Small intestine (tissue), 7 donors: ENCODE measurements at regions not wholly inside any gene's neighbourhood (a gene's known extent, or its start where the extent isn't known, plus 50 kb on each side); places are given as distances from the start of the nearest gene placed in this dataset.

ENCODE experiments used
- DNase-seq, 2 donors: peaks; one replicate each; pipeline versions ENCODE4 v3.0.0 to v3.0.0-alpha.2; 2013
- FAIRE-seq: peaks from 2 replicates; lab custom pipeline; 2012; peaks lifted over from hg19 to GRCh38; lab: Jason Lieb, UNC
- H3K27ac ChIP-seq, 3 donors: one replicate each; pipeline ENCODE4 v1.5.1; 2013; ENCODE audit warnings: low read length in 2 of 3, mild to moderate bottlenecking in 2 of 3, control low read depth in 1 of 3, inconsistent platforms in 1 of 3, low read depth in 1 of 3, moderate library complexity in 1 of 3
- H3K27me3 ChIP-seq, 3 donors: one replicate each; pipeline ENCODE4 v1.6.1; 2013; ENCODE audit warnings: low read length in 3 of 3, inconsistent platforms in 1 of 3; ENCODE audit not compliant: control insufficient read depth in 3 of 3, insufficient read depth in 3 of 3
- H3K36me3 ChIP-seq, 3 donors: one replicate each; pipeline ENCODE4 v1.6.1; 2013; ENCODE audit warnings: low read length in 3 of 3, inconsistent platforms in 1 of 3, low read depth in 1 of 3, mild to moderate bottlenecking in 1 of 3, moderate library complexity in 1 of 3; ENCODE audit not compliant: control insufficient read depth in 3 of 3, insufficient read depth in 2 of 3
- H3K4me1 ChIP-seq, 3 donors: one replicate each; pipeline ENCODE4 v1.6.1; 2013; ENCODE audit warnings: low read length in 2 of 3, inconsistent platforms in 1 of 3, low read depth in 1 of 3, mild to moderate bottlenecking in 1 of 3, moderate library complexity in 1 of 3; ENCODE audit not compliant: control insufficient read depth in 3 of 3, insufficient read depth in 2 of 3
- H3K4me3 ChIP-seq, 3 donors: one replicate each; pipeline ENCODE4 v1.5.1; 2013; ENCODE audit warnings: low read length in 3 of 3, control low read depth in 1 of 3, inconsistent platforms in 1 of 3, low read depth in 1 of 3, mild to moderate bottlenecking in 1 of 3, moderate library complexity in 1 of 3
- H3K9me3 ChIP-seq, 2 donors: one replicate each; pipeline ENCODE4 v1.6.1; 2013; ENCODE audit warnings: low read depth in 1 of 2, low read length in 1 of 2; ENCODE audit not compliant: control insufficient read depth in 2 of 2, insufficient read depth in 1 of 2
- WGBS, 3 donors: extraction: QIAGEN DNeasy Blood & Tissue Kit; methylation state at CpG; one replicate each; pipeline ENCODE4 v1.1.7; 2013; 5-methylcytosine and 5-hydroxymethylcytosine counted together
- donor health status: healthy with polysubstance abuse.
- donor health status: control.
- donor health status: control.
- donor health status: Bipolar disorder and iron deficiency.
- donor health status: healthy.

DNA sequence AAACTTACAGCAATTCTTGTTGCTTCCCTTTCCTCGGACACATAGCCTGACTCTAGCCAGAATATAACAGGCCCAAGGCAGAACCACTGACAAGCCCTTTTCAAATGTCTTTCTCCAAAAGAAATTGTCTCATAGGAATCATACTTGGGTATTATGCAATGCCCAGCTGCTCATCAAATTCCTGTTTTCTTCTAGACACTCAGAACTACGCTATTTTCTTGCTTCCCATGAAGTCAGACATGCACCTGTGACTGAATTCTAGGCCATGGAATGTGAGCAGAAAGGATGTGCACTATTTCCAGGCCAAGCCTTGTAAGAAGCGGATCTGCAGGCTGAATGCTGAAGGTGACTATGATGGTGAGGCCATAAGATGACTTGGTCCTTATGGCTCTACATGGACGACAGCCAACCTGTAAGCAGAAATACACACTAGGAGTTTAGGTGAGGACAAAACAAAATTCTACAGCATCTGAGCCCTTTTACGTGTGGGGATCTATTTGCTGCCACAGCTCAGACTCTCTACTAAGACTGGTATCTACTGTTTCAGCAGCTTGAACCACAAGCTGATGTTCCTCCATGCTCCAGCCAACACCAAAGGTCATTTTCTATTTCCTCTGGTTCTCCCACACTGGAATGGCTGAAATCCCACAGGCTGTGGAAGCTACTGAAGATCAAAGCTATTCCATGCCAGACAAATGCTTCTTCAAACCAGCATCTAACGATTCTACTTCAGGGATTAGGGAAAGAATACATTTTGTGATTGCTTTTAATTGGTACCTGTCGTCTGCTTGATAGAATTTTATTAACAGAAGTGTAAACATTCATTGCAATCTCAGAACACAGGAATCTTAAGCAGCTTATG, 378.7 kb downstream of the RBM43 start:
- FAIRE-seq = no peak
- WGBS, 3 donors = 50 to 67% (median 51%) methylated on average over 7 of the region's 7 CpGs
- H3K27ac ChIP-seq = peak overlapping the region in 1 of 3 donors; percentile 42
- no peak overlapping the region for H3K4me3 ChIP-seq
- no peaks in the 10 kb centered on the region for H3K36me3 ChIP-seq
- peak in 1 of 2 donors; percentile 23 for DNase-seq
- no peaks in the 10 kb centered on the region for H3K27me3 ChIP-seq
- peaks cover 0 to 16% of the 10 kb centered on the region in 2 donors for H3K9me3 ChIP-seq
- H3K4me1 ChIP-seq = peaks cover 0 to 12% (median 0%) of the 10 kb centered on the region in 3 donors

DNA sequence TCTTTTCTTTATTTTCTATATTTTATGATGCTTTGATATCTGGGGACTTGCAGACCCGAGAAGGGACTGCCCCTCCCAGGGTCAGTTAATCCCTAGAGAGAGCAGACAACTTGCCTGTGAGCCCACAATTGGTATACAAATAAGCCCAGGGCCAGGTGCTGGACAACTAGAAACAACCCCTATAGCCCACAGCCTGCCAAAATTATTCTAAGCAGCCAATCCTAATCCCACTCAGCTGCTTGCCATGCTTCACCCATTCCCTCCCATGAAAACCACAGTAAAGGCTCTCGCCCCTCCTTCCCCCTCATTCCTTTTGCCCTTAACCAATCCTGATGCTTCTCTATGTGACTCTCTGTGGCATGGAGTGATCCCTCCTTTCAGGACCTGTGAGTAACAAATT, 380.7 kb downstream of the RBM43 start:
- no peaks in the 10 kb centered on the region for H3K27me3 ChIP-seq
- no peak for DNase-seq
- H3K27ac ChIP-seq = no peak overlapping the region
- no peak overlapping the region for H3K4me3 ChIP-seq
- H3K36me3 ChIP-seq = no peaks in the 10 kb centered on the region
- peaks cover 0 to 12% (median 0%) of the 10 kb centered on the region in 3 donors for H3K4me1 ChIP-seq
- no peak for FAIRE-seq
- 61 to 83% (median 65%) methylated on average over 2 of the region's 2 CpGs for WGBS, 3 donors
- H3K9me3 ChIP-seq = peaks cover 0 to 22% of the 10 kb centered on the region in 2 donors

DNA sequence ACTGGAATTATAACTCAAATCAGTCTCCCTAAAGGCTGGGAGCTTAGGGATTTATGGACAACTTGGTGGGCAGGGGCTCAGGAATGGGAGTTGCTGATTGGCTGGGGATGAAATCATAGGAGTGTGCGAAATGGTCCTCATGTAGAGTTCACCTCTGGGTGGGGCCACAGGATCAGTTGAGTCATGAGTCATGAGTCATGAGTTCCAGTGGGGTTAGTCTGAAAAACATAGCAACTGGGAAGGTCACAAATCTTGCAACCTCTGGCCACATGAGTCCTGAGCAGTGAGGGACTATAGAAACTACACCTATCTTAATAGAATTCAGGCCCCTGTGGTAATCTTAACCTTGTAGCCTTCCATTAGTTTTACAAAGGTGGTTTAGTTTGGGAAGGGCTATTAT, 383.3 kb downstream of the RBM43 start:
- H3K9me3 ChIP-seq = peaks cover 0 to 22% of the 10 kb centered on the region in 2 donors
- H3K27ac ChIP-seq = peak overlapping the region in 1 of 3 donors; percentile 29
- WGBS, 3 donors = 82 to 88% (median 88%) methylated on average over 1 of the region's 1 CpG
- FAIRE-seq (no peak), DNase-seq (peak in 1 of 2 donors; percentile 51)
- no peaks in the 10 kb centered on the region for H3K36me3 ChIP-seq
- no peak overlapping the region for H3K4me3 ChIP-seq
- peaks cover 0 to 5% (median 0%) of the 10 kb centered on the region in 3 donors for H3K4me1 ChIP-seq
- no peaks in the 10 kb centered on the region for H3K27me3 ChIP-seq

DNA sequence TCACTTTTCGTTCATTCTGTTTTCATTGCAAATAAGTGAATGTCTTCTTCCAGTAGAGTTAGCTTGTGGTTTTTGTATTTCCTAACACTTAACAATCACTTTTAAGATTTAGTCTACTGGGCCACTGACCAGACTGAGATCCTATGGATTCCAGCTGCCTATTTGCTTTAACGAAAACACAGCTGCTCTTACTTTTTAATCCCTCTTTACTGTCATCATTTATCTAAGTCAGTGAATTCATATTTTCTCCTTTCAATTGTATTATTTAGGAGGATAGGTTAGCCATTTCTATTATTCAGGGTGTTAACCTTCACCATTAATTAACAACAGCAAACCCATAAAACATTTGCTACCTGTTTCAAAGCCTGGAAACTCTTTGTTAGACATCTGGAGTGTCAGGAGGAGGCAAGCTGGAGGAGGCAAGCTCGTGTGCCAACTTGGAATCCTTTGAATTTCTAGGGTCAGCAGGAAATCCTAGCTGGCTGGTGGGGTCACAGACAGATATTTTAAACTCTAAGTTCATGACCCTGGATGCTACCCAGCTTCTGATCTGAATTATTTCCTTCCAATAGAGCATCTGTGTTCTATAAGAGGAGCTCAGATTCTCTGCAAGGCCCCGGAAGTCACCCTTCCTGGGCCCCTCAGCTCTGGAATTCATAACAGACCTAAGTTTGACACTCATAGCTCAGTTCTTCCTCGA, 385.3 kb downstream of the RBM43 start:
- H3K9me3 ChIP-seq = peaks cover 0 to 17% of the 10 kb centered on the region in 2 donors
- H3K36me3 ChIP-seq = no peaks in the 10 kb centered on the region
- no peaks in the 10 kb centered on the region for H3K27me3 ChIP-seq
- H3K27ac ChIP-seq = no peak overlapping the region
- FAIRE-seq (no peak), DNase-seq (no peak)
- H3K4me1 ChIP-seq = no peaks in the 10 kb centered on the region
- 50 to 65% (median 58%) methylated on average over 5 of the region's 5 CpGs for WGBS, 3 donors
- no peak overlapping the region for H3K4me3 ChIP-seq

DNA sequence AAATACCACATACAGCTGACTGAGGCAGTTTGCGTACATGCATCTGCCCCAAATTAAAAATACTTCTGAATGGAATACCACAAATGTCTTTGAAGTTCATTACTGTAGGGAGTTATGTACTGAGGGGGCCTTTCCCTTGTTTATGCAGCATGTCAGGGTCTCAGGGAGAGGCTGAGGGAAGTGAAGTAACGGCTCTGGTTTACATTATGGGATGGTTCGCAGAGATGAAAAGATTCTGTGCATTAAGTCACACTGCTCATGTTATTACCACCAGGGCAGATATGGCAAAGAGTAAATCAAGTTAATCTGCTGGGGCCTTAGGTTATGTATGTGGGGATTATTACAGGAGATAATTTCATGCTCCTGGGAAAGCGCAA, 385.9 kb upstream of the RND3 start:
- H3K4me3 ChIP-seq = no peak overlapping the region
- no peak for DNase-seq
- 71 to 85% (median 76%) methylated on average over 4 of the region's 4 CpGs for WGBS, 3 donors
- no peaks in the 10 kb centered on the region for H3K4me1 ChIP-seq
- FAIRE-seq = no peak
- no peaks in the 10 kb centered on the region for H3K27me3 ChIP-seq
- no peaks in the 10 kb centered on the region for H3K36me3 ChIP-seq
- H3K9me3 ChIP-seq = peaks cover 0 to 10% of the 10 kb centered on the region in 2 donors
- H3K27ac ChIP-seq = no peak overlapping the region

DNA sequence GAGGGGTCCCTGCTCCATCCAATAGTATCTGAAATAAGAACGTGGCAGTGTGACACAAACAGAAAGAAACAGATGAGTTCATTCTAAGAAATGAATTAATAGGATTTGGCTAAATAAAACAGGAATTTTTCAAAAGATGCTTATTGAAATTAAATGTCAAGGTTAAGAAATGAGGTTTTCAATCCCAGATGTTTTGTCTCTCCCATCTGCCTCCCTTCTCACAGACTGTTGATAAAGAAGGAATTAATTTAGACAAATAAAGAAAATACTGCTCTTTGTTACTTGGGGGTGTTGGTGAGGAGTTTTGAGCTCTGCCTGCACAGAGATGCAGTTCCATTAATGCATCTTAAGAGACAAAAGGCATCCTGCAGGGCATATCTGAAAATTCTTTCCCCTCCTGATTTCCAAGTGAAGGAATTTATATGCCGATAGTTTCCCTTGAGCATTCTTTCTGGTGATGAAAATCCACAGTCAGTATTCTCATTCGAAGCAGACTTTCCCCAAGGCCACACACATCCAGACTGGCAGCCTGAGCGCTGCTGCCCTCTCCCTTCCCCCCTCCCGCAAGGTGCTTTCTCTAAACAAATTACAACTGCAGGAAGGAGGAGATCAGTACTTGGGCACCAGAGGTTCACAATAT, 385.4 kb upstream of the RND3 start:
- H3K9me3 ChIP-seq = peaks cover 0 to 5% of the 10 kb centered on the region in 2 donors
- H3K27ac ChIP-seq = no peak overlapping the region
- H3K4me3 ChIP-seq = no peak overlapping the region
- no peak for FAIRE-seq
- no peaks in the 10 kb centered on the region for H3K4me1 ChIP-seq
- H3K36me3 ChIP-seq = no peaks in the 10 kb centered on the region
- H3K27me3 ChIP-seq = no peaks in the 10 kb centered on the region
- DNase-seq = no peak
- 40 to 52% (median 41%) methylated on average over 5 of the region's 5 CpGs for WGBS, 3 donors

DNA sequence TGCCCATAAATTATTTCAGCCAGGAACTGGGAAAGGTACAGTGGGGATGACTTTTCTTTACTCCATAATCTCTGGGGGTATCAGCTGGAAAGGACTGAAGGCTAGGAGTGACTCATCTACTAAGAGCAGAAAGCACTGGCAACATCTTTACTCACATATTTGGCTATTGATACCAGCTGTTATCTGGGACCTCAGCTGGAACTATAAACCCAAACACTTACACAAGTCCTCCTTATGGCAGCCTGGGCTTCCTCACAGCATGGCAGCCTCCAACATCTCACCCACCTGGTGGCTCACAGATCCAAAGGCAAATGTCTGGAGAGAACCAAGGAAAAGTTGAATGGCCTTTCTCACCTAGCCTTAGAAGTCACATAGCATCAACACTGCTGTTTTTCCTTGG, 379.0 kb upstream of the RND3 start:
- no peaks in the 10 kb centered on the region for H3K36me3 ChIP-seq
- no peaks in the 10 kb centered on the region for H3K27me3 ChIP-seq
- H3K27ac ChIP-seq = no peak overlapping the region
- FAIRE-seq (no peak), DNase-seq (no peak)
- peaks cover 0 to 11% of the 10 kb centered on the region in 2 donors for H3K9me3 ChIP-seq
- no peak overlapping the region for H3K4me3 ChIP-seq
- no peaks in the 10 kb centered on the region for H3K4me1 ChIP-seq

DNA sequence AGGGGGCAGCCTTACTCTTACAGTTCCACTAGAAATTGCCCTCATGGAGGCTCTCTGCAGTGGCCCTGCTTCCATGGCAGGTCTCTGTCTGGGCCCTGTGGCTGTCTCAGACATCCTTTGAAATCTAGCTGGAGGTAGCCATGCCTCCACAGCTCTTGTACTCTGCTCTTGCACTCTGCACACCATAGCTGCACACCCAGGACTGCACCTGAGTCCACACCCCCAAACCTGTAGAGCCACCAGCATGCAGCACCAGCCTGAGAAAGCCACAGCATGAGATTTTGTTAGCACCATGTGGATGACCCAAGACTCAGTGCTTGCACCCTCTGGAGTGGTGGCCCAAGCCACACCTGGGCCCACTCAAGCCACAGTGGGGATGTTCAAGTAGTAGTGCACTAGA, 376.2 kb upstream of the RND3 start:
- no peak for FAIRE-seq
- H3K27me3 ChIP-seq = no peaks in the 10 kb centered on the region
- H3K9me3 ChIP-seq = peaks cover 0 to 11% of the 10 kb centered on the region in 2 donors
- no peaks in the 10 kb centered on the region for H3K36me3 ChIP-seq
- no peak for DNase-seq
- H3K27ac ChIP-seq = no peak overlapping the region
- H3K4me3 ChIP-seq = no peak overlapping the region
- H3K4me1 ChIP-seq = no peaks in the 10 kb centered on the region
